DND-41 (cell line): ENCODE measurements at regions not wholly inside any gene's neighbourhood (a gene's known extent, or its start where the extent isn't known, plus 50 kb on each side); places are given as distances from the start of the nearest gene placed in this dataset.

Experiments
- CTCF ChIP-seq: IDR thresholded peaks from 2 replicates; pipeline ENCODE4 v1.5.1; 2012; ENCODE audit warnings: borderline replicate concordance, low read length, moderate library complexity, mild to moderate bottlenecking; ENCODE audit not compliant: poor library complexity, severe bottlenecking; ENCODE audit errors: extremely low read depth
- EZH2 ChIP-seq: IDR thresholded peaks from 3 replicates; pipeline ENCODE4 v1.6.1; 2012; ENCODE audit warnings: borderline replicate concordance, low read depth, mild to moderate bottlenecking, moderate library complexity, low read length, inconsistent platforms; ENCODE audit not compliant: severe bottlenecking

DNA sequence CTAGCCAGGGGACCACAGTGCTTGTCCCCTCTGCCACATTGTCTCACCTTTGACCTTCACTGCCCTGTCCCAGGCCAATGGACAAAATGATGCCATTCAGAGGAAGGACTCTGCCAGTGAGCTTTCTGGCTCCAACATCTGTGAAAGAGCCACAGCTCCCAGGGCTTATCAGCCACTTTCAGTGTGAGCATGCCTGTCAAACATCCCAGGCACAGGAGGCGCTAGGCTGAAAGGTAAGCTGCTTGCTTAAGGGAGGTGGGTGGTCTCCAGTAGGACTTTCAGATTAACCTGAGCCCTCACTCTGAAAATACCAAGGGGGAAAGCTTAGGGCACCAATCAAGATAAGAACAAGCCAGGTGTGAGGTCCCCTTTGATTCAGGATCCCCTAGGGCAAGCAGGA is 59.8 kb upstream of the GDF10 start:
- TF ChIP-seq CTCF, result no peak
- TF ChIP-seq EZH2, result no peak
